PC-9 (cell line): ENCODE measurements at regions not wholly inside any gene's neighbourhood (a gene's known extent, or its start where the extent isn't known, plus 50 kb on each side); places are given as distances from the start of the nearest gene placed in this dataset.

Experiments
- CTCF ChIP-seq: fragments of 200-600 bp; sonication (generic); conservative IDR thresholded peaks from 2 replicates; pipeline ENCODE4 v1.6.1; 2017; ENCODE audit warnings: mixed run types, antibody characterized with exemption, mild to moderate bottlenecking, moderate library complexity
- EZH2 ChIP-seq: fragments of 200-600 bp; sonication (generic); IDR thresholded peaks from 2 replicates; pipeline ENCODE4 v1.8.0; 2017; ENCODE audit warnings: antibody characterized with exemption, low read depth

GRCh38 chrX:42248226-42248625, 324.9 kb upstream of the CASK start:
- no peak for TF ChIP-seq CTCF
- TF ChIP-seq EZH2, result no peak
